ENCODE measurements at regions not wholly inside any gene's neighbourhood (a gene's known extent, or its start where the extent isn't known, plus 50 kb on each side); places are given as distances from the start of the nearest gene placed in this dataset.
"Not testable (repeated sequence)": the region's sequence is repeated elsewhere in the genome, so short reads cannot be mapped to it uniquely, and the experiment has no call there.

DNA sequence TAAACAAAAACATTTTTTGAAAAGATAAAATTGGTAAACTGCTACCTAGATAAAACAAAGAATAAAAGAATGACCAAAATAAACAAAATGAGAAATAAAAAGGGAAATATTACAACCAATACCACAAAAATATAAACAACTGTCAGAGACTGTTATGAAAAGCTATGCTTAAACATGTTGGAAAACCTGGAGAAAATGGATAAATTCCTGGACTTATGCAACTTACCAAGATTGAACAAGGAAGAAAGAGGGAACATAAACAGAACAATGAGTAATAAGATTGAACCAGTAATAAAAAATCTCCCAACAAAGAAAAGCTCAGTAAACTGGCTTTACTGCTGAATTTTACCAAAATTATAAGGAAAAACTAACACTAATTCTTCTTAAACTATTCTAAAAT, 518.7 kb downstream of the GRXCR1 start:
- DNase-seq (ENCODE audit: low read depth in 4 of 4, low spot score in 1 of 4): no peak

DNA sequence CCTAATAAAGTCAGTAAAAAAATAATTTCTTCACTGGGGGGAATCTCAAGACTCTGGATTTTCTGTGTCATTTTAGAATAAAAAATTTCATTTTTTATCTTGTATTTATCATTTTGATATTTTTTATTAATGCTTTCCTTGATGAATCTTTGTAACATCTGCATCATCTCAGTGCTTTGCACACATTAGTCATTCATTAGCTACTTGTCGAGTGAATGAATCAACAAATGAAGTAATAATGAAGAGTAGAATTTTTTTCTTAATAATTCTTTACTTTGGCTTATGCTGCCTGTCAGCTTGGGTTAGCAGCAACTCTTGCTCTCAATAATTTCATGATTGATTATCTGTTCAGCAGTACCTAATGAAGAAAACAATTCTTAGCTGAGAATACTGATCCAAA, 530.8 kb downstream of the GRXCR1 start:
- DNase-seq (ENCODE audit: low read depth in 4 of 4, low spot score in 1 of 4): no peak

DNA sequence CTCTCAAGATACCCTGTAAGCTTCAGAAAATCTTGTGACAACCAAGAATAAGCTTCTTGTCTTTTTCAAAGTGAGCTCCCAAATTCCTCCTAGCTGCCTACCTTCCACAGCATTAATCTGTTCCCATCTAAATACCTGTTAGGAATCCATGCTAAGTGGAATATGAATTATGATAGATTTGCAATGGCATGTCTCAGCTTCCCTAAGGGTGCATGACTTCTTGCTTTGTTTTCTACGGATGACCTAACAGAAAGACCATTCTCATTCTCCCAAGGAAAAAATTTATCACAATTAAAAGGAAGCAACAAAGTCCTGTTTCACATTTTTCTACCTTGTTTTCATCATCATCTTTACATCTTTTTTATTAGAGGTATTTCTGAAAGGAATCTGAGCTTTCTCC, 532.7 kb downstream of the GRXCR1 start:
- no peak for DNase-seq (ENCODE audit: low read depth in 4 of 4, low spot score in 1 of 4)

DNA sequence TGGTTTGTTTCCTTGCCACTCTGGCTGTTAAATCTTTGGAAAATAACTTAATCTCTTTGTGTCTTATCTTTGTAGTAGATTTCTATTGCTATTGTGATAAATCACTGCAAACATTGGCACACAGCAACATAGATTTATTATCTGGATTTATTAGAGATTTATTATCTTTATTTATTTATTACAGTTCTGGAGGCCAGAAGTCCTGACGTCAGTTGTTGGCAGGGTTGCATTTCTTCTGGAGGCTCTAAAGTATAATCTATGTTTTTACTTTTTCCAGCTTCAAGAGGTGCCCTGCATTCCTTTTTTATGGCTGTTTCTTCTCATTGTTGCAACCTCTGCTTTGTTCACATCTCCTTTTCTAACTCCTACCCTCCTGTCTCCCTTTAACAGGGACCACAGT, 542.8 kb downstream of the GRXCR1 start:
- no peak for DNase-seq (ENCODE audit: low read depth in 4 of 4, low spot score in 1 of 4)

DNA sequence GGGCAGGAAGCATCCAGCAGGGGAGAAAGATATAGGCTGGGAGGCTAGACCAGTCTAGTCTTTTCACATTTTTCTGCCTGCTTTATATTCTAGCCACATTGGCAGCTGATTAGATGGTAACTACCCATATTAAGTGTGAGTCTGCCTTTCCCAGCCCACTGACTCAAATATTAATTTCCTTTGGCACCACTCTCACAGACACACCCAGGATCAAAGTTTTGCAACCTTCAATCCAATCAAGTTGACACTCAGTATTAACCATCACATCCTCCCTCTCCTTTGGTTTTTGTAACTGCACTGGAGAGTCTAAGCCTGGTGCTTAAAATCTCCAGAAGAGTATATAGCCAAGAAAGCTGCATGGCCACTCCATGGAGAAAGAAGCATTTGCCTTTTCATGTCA, 560.4 kb downstream of the GRXCR1 start:
- DNase-seq (ENCODE audit: low read depth in 4 of 4, low spot score in 1 of 4): no peak

DNA sequence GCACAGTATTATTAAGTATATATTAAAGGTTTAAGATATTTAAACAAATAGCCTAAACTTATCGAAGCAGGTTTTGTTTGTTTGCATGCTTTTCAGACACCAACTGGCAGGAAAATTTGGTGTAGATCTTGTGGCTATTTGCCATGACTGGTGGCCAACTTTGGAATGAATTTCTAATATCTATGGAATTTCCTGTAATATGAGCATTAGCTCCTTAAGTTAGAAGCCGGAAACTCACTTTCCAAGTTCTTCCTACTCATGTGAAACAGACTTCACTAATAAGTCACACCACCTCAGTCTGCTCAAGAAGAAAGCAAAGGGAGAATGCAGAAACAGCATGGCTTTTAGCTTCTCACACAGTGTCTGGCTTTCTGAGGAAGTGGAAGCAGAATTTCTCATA, 563.9 kb downstream of the GRXCR1 start:
- no peak for DNase-seq (ENCODE audit: low read depth in 4 of 4, low spot score in 1 of 4)

DNA sequence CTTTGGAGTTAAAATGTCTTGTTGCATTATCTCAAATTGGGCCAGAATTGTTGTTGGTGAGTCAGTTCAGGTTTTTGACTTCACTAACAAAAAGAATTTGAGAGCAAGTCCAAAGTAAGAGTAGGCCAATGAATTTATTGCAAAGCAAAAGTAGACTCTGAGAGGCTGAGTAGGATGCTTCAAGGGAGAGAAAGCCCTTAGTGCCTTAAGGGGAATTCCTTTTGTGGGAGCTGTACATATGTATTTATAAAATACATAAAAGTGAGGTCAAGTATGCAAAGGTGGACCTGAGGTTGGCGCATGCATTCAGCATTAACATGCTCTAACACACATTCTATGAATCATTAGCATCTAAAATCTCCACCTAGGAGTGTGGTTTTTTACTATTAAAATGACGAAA, 565.4 kb downstream of the GRXCR1 start:
- DNase-seq (ENCODE audit: low read depth in 4 of 4, low spot score in 1 of 4): no peak

DNA sequence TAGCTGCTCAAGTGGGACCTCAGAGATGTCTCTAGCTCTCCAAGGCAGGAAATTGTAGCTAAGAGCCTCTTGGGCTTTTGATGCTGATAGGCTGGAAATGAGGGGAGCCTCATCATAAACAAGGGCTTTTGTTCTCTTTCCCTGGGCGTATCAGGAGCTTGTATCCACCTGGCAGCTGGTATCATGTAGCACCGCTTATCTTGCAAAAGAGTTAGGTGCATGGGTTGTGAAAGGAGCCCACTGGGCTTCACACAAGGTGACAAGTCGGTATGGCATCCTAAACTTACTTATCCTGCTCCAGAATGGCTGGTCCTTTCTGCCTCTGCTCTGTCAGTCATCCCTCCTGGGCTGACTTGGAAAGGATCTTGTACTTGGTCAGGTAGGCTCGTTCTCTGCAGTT, 565.8 kb downstream of the GRXCR1 start:
- DNase-seq (ENCODE audit: low read depth in 4 of 4, low spot score in 1 of 4): no peak

DNA sequence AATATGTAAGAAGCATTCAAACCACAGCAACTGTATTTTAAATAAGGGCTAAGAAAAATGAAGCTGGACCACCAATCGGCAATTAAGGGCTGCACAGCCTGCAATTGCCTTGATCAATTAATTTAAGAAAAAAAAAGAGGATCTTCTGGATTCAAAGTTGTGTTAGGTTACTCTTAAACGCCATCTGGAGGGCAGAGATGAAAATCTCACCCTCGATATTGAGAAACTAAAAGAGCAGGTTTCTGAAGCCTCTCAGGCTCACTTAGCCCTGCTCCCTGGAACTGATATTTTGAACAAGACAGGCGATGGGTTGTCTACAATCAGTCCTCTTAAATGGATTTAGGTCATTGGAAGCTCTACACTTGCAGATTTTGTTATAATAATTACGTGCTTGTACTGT, 579.4 kb downstream of the GRXCR1 start:
- DNase-seq (ENCODE audit: low read depth in 4 of 4, low spot score in 1 of 4): no peak

DNA sequence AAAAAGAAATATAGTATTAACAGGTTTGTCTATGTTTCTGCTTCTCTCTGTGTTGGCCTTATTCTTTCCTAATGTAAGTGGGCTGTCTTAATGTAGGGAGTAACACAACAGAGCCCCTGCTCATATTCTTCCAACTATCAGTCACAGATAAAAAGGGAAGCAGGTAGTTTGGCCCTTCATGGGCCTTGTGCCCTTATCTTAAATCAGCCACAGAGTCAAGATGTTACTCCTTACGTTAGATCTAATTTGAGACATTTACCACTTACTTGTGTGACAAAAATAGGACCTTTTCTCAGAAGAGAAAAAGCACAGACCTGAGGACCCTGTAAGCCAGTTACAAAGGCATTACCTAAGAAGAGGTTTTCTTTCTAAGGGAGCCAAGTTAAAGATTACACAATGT, 589.0 kb downstream of the GRXCR1 start:
- DNase-seq (ENCODE audit: low read depth in 4 of 4, low spot score in 1 of 4): no peak

DNA sequence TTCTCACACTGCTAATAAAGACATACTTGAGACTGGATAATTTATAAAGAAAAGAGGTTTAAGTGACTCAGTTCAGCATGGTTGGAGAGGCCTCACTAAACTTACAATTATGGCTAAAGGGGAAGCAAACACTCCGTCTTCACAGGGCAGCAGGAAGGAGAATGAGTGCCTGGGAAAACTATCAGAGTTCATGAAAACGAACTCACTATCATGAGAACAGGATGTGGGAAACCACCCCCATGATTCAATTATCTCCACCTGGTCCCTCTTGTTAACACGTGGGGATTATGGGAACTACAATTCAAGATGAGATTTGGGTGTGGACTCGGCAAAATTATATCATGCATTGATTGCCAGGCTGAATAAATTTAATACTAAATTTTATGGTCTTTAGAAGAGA, 592.7 kb downstream of the GRXCR1 start:
- DNase-seq (ENCODE audit: low read depth in 4 of 4, low spot score in 1 of 4): no peak

DNA sequence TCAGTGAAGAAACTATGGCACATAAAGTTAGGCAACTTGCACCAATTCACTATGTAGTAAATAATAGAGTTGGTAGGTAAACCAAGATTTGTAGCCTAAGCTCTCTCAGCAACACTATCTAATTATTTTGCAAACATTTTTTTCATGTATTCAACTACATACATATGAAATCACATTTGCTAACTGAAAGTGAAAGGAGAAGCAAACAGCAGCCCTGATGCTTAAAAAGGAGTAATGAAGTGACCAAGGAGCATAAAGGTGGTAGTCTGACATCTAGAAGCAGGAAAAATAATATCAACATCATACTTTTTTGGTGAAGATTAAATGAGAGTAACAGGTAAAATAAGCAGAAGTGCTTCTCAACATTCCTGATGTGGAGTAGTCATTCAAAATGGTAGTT, 603.7 kb downstream of the GRXCR1 start:
- DNase-seq (ENCODE audit: low read depth in 4 of 4, low spot score in 1 of 4): no peak

DNA sequence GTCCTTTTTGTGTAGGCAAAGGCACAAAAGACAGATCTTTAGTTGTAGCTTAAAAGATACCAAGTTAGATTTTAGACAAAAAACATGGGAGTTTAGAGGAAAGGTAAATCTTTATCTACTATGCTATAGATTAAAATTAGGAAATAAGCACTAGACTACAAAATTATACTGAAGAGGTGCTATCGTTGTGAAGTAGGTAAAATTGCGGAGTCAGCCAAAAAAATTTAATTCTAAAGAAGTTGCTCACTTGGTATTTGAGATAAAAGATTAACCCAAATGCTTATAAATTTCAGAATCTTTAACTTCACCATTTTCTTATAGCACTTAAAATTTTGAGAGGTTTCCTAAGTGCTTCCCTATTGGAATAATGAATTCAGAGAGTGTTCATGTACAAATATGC, 604.1 kb downstream of the GRXCR1 start:
- DNase-seq (ENCODE audit: low read depth in 4 of 4, low spot score in 1 of 4): no peak

DNA sequence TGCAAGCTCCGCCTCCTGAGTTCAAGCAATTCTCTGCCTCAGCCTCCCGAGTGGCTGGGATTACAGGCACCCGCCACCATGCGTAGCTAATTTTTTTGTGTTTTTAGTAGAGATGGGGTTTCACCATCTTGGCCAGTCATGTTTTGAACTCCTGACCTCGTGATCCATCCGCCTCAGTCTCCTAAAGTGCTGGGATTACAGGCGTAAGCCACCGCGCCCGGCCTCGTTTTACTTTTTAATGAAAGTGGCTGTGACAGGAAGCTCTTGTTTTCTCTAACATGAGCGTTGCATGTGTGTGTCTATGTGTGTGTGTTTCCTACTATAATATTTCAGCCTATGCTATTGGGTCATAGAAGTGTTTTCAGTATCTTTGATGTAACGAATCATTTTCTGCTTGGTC, 613.3 kb downstream of the GRXCR1 start:
- not testable (repeated sequence) for DNase-seq (ENCODE audit: low read depth in 4 of 4, low spot score in 1 of 4)

DNA sequence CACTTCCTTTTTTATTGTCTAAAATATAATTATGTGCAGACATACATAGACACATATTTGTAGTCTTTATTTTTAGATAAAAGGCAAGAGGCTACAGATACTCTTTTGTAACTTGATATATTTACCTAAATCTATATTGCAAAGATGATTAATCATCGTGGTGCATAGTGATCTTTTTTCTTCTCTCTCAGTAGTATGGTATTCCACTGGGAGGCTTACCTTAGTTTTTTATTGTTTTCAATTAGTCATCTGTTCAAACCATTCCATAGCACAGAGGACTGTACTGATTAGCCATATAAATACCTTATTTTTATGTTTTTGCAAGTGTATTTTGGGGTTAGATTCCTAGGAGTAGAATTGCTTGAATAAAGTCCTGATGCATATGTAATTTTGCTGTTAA, 619.7 kb downstream of the GRXCR1 start:
- no peak for DNase-seq (ENCODE audit: low read depth in 4 of 4, low spot score in 1 of 4)

DNA sequence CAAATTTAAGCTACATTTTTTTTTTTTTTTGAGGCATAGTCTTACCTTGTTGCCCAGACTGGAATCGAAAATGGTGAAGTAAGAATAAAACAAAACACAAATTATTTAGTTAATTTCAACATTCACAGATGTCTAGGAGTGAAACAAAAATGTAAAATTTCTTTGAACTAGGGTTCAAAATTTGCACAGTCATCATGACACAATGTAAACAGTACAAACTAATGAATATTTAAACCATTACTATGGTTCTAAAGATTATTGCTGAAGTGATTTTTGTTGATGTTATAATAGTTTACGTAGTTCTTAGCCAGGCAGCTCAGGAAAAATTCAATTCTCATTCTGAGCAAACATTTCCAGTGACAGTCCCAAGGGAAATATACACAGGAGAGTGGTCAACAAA, 633.1 kb downstream of the GRXCR1 start:
- no peak for DNase-seq (ENCODE audit: low read depth in 4 of 4, low spot score in 1 of 4)

DNA sequence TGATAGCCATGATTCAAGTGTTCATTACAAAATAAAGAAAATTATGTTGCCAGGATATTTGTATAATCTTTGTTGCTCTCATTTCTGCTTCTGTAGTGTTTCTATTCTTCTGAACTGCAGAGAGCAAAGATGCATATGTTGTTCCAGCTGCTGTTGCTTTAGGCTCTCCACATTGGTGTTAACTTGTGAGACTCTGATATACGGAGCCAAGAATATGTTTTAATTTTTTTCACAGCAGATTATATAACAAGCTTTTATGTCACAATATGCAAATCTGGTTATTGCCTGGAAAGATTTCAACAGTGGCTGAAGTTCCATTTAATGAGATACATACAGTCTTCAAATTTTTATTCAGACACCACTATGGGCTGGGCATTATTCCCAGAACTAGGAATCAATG, 655.0 kb downstream of the GRXCR1 start:
- DNase-seq (ENCODE audit: low read depth in 4 of 4, low spot score in 1 of 4): no peak

DNA sequence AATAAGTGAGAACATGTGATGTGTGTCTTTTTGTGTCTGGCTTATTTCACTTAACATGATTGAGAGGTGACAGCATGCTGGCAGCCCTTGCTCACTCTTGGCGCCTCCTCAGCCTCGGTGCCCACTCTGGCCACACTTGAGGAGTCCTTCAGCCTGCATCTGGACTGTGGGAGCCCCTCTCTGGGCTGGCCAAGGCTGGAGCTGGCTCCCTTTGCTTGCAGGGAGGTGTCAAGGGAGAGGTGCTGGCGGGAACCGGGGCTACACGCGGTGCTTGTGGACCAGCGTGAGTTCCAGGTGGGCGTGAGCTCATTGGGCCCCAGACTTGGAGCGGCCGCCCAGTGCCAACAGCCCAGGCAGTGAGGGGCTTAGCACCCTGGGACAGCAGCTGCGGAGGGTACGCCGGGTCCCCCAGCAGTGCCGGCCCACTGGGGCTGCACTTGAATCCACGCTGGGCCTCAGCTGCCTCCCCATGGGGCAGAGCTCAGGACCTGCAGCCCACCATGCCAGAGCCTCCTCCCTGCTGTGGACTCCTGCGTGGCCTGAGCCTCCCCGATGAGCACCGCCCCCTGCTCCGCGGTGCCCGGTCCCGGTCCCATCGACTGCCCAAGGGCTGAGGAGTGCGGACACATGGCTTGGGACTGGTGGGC, 658.6 kb downstream of the GRXCR1 start:
- DNase-seq (ENCODE audit: low read depth in 4 of 4, low spot score in 1 of 4): no peak

DNA sequence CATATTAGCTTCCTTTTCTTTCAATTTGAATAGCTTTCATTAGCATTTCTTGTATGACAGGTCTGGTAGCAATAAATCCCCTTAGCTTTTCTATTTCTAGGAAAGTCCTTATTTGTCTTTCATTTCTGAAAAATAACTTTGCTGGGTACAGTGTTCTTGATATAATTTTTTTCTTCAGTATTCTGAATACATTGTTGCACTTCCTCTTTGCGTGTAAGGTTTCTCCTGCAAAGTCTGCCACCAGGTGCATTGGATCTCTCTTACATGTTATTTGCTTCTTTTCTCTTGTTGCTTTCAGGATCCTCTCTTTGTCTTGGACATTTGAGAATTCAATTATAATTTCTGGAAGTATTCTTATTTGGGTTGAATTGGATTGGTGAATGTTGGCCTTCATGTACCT, 663.7 kb downstream of the GRXCR1 start:
- no peak for DNase-seq (ENCODE audit: low read depth in 4 of 4, low spot score in 1 of 4)

DNA sequence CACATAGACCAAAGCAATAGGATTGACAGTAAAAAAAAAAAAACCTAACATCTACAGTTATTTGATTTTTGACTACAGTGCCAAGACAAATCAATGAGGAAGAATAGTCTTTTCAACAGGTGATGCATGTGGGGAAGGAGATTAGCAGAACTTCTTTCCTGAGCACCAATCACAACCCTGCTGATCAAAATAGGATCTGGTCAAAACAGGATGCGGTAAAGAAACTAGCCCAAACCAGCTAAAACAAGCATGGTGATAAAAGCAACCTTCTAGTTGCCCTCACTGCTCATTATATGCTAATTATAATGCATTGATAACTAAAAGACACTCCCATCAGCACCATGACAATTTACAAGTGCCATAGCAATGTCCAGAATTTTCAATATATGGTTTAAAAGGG, 667.5 kb downstream of the GRXCR1 start:
- DNase-seq (ENCODE audit: low read depth in 4 of 4, low spot score in 1 of 4): no peak

DNA sequence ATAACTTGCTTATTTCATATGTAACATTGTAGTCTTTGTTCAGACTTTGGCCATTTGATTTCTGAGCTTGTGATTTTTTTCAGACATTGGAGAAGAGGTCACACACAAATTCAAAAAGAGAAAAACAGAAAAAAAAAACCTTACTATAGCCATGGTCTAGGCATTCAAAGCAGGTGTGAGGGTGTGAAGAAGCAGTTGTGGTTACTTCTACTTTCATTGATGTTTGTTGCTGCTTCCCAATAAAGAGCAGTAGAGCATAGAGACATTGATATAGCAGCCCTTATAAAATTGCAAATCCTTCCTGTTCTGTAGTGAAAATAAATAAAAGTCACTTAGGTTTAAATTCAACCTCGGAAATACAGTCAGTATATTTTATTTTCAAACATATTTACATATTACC, 671.6 kb downstream of the GRXCR1 start:
- no peak for DNase-seq (ENCODE audit: low read depth in 4 of 4, low spot score in 1 of 4)

DNA sequence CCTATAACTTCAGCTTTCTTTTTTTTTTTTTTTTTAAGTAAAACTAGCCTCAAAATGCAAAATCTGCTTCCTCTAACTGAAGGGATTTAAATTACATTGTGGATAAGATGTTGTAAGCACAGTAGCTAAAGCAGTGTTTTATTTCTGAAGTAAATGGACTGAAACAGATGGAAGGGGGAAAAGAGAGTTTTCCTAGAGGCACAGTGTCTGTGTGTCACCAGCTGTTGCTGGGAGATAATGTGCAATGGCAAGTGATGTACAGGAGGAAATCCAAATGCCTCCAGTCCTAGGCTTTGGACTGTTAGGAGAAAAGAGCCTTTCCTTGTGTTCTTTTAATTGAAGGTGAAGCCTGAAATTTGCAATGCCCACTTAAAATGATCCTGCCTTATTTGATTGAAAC, 672.1 kb downstream of the GRXCR1 start:
- no peak for DNase-seq (ENCODE audit: low read depth in 4 of 4, low spot score in 1 of 4)

DNA sequence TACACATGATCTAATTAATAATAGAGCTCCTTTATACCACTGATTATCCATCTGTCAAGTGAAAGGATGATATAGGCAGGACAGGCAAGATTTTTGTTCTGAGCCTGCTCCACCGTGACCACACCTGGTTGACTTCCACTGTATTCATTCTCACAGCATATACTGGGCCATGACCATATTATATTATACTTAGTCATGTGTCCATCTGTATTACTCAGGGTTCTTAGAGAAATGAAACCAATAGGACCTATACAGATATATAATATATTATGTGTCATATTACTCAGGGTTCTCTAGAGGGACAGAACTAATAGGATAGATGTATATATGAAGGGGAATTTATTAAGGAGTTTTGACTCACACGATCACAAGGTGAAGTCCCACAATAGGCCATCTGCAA, 675.1 kb downstream of the GRXCR1 start:
- DNase-seq (ENCODE audit: low read depth in 4 of 4, low spot score in 1 of 4): no peak

DNA sequence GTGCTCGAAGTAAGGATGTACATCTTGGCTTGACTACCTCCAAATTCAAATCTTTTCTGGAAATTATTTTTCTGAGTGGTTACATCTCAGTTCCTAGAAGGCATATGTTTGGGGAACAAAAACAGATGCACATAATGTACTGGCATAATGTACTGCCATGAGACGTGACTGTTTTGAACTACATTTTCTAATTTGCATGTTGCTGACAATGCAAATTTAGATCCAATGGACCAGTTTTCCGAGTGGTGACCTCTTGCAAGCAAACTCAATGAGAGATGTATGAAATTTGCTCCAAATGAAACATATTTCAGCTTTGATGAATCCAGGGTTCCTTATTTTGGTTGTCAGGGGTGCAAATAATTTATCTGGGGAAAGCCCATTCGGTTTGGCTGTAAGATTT, 694.3 kb downstream of the GRXCR1 start:
- no peak for DNase-seq (ENCODE audit: low read depth in 4 of 4, low spot score in 1 of 4)
